Stimulated activated CD8-positive, alpha-beta memory T cell treated with anti-CD3 and anti-CD28 coated beads, Interleukin-4, amount 100 ng/mL, for 4 hours (primary cell): ENCODE measurements at regions not wholly inside any gene's neighbourhood (a gene's known extent, or its start where the extent isn't known, plus 50 kb on each side); places are given as distances from the start of the nearest gene placed in this dataset.
"Not testable (repeated sequence)": the region's sequence is repeated elsewhere in the genome, so short reads cannot be mapped to it uniquely, and the experiment has no call there.

Experiments
- DNase-seq, 2 donors: peaks; one replicate each; pipeline ENCODE4 v3.0.0-alpha.2; 2020; ENCODE audit warnings: low read depth in 2 of 2, low spot score in 1 of 2

GRCh38 chr2:207438414-207439126 is 91.2 kb upstream of the CREB1 start:
- DNase-seq = no peak

DNA sequence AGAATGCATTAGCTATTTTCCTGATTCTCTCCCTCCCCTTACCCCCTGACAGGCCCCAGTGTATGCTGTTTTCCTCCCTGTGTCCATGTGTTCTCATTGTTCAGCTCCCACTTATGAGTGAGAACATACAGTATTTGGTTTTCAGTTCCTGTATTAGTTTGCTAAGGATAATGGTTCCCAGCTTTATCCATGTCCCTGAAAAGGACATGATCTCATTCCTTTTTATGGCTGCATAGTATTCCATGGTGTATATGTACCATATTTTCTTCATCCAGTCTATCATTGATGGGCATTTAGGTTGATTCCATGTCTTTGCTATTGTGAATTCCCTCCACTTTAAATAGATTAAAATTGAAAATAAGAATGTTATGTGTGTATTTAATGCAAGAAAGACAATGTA is 89.9 kb upstream of the CREB1 start:
- not testable (repeated sequence) for DNase-seq

- no peak for DNase-seq
Measured at GRCh38 chr2:207444756-207445155, 85.0 kb upstream of the CREB1 start.

- DNase-seq = no peak
Measured at GRCh38 chr2:207446653-207447052, 83.1 kb upstream of the CREB1 start.

GRCh38 chr2:207448006-207448405 is 81.8 kb upstream of the CREB1 start:
- no peak for DNase-seq

DNA sequence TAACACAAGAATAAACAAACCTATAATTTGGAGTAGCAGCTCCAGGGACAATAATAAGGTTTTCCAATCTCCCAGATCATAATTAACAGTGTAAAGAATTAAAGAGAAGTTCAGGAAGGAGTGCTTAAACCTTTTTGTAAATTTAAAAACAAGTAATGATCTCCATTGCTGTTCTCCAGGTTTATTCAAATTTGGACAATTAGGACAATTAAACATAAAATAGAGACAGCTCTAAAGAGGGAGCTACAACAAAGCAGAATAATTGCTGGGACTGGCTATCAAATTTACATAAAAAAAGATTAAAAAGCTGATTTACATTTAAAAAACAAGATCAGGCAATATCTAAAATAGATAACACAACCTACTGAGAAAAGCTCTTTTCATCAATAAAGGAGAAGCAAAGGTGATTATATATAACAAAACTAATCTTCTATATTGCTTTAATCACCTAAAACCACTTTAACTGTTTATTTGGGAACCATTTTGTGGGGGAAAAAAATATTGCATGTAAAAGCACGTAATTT is 80.1 kb upstream of the CREB1 start:
- no peak for DNase-seq

DNA sequence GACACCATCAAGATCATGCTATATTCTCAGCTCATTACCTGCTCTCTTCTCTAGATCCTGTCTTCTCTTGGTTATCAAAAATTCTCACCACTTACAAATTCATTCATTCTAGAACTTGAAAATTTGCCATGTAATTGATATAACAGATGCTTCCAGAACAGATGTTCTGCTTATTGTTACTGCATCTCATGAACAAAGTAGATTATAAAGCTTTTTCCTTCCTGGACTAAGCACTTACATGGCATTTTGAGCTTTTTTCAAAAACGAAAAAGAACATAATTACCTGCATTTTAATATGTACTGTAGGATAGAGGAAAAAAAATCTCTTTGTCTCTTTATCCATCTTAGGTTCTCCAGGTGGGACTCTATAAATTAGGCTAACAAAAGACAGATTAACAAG is 79.6 kb upstream of the CREB1 start:
- DNase-seq = no peak

GRCh38 chr2:207458582-207458981 is 71.2 kb upstream of the CREB1 start:
- DNase-seq = no peak

- no peak for DNase-seq
Measured at GRCh38 chr2:207459990-207460757, 69.6 kb upstream of the CREB1 start.

GRCh38 chr2:207463433-207463832 is 66.3 kb upstream of the CREB1 start:
- DNase-seq = no peak

DNA sequence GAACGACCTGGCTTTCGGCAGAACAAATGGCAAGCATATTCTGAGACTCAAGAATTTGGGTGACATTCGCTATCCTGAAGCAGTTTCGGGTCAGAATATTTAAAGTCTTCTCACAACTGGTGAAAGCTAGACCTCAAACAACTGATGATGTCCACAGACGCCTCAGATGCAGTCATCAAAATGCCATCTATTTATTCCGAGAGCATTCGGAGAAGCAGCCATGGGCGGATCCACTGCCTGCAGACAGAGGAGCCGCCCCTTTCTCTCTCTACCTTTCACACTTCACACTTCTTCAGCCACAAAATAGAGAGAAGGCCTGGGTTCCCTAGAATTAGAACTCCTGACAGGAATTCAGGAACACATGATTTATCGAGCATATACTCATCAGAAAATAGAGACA is 65.8 kb upstream of the CREB1 start:
- DNase-seq = no peak

GRCh38 chr2:207465894-207466293 is 63.9 kb upstream of the CREB1 start:
- DNase-seq = no peak

GRCh38 chr2:207467716-207468347 is 61.9 kb upstream of the CREB1 start:
- no peak for DNase-seq

DNA sequence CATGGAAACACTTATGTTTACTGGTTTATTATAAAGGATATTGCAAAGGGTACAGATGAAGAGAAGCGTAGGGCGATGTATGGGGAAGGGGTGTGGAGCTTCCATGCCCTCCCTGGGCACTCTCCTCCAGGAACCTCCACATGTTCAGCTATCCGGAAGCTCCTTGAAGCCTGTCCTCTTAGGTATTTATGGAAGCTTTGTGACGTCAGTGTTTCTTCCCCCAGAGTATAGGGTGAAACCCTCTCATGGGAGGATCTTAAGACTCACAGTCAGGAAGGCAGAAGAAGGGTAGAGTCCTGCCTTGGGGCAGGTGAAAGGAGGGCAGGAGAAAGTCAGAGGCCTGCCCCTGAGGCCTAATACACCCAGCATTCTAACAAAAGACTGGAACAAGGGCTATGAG is 61.3 kb upstream of the CREB1 start:
- no peak for DNase-seq

- no peak for DNase-seq
Measured at GRCh38 chr2:207469451-207469850, 60.3 kb upstream of the CREB1 start.

DNA sequence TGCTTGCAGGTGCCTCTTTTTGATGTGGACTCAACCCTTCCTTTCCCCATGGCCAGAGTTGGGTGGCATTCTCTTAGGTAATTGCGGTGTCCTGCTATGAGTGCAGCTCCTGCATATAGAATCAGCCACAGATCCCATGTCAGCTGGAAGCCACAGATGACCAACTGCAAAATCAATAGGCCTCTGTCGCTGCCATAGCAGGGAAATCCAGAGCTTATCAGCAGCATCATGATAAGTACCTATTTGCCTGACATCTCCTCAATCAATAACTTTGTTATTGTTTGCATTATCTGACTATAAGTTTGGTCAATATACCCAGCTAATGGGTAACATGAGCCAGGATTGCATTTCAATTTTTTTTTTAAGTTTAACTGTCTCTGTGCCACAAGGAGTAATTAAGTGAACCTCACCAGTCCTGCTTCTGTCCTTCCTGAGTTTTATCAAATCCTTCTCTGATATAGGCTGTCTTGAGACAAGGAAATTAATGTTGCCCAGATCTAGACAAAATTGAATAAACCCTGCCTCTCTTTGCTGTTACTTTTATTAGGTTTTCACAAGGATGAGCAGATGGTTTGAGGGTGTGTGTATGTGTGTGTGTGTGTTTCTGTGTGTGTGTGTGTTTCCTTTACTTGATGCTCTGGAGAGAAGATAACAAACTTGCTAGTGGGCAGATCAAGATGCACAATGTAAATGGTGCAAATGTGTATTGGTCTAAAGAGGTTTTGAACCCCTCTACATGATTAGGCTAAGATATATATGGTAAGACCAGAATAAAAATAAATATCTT is 59.6 kb upstream of the CREB1 start:
- no peak for DNase-seq

- DNase-seq = no peak
Measured at GRCh38 chr2:207471261-207471660, 58.5 kb upstream of the CREB1 start.

GRCh38 chr2:207472343-207473048 is 57.3 kb upstream of the CREB1 start:
- DNase-seq = no peak

DNA sequence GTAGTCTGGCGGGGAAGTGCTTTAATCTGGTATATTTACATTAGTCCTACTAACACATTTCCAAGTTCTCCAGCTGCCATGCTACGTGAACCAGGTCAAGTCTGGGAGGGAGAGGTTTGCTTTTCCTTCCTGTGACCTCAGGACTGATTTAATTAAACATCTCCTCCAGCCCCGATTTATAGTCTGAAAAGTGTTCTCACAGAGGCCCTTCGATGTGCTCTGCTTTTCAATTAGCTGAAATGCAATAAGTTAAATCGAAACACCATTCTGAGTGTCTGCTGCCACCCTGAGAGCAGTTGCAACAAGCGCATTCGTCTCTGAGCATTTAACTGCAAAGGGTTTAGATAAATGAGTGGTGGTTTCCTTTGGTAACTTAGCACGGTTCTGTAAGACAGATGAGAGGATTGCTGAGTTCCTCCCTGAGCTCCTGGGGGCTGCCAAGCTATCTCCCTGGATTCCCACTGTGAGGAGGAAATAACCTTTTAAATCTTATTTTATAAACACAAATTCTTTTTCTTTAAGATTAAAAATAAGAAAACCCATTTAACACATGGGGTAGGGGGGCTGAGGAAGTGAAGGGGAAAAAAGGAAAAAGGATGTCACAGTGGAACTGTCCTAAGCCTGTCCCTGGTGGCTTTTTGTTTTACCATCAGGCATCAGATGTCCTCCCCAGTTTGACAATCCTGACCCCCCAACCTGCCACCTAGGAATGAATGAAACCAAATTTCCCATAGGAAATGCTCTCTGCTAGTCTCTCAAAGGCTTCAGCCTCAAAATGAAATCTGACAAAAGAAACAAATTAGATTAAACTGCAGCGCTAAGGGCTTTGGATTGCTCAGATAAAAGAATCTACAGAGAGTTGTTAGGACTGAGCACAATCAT is 56.5 kb upstream of the CREB1 start:
- DNase-seq = no peak

DNA sequence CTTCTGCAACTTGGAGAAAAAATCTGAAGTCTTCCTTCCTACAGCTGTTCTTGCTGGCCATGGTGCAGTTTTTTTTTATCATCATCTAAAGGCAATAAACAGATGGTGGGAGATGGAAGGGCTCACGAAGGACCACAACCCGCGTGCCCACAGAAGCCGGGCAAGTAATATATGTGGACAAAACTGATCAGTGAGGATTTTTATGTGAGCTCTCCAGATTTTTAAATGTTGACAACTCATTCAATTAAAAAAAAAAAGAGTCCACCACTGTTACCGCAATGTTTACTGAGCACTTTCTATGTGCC is 55.9 kb upstream of the CREB1 start:
- no peak for DNase-seq
